Pancreas (tissue), 10 donors: ENCODE measurements at regions not wholly inside any gene's neighbourhood (a gene's known extent, or its start where the extent isn't known, plus 50 kb on each side); places are given as distances from the start of the nearest gene placed in this dataset.
A peak's percentile ranks its signal among the peaks of the same experiment; 100 is the strongest.

ENCODE experiments used
- ATAC-seq, 4 donors: fragments of 200-7000 bp; cut with Tn5 transposase; one replicate each; pipeline versions ENCODE4 v1.8.0 to v1.9.1; 2020; ENCODE audit warnings: mild to moderate bottlenecking in 4 of 4, moderate library complexity in 4 of 4
- DNase-seq, 6 donors: peaks; one replicate each; pipeline ENCODE4 v3.0.0-alpha.2; 2020
- FAIRE-seq: peaks from 2 replicates; lab custom pipeline; 2012; peaks lifted over from hg19 to GRCh38; lab: Jason Lieb, UNC
- H3K27ac ChIP-seq, 4 donors: fragments of 200-600 bp; sonication (generic); 1 replicate in 3 of 4; 2 replicates in 1 of 4; pipeline versions ENCODE4 v1.5.0 to v1.8.0; 2020
- H3K27me3 ChIP-seq, 4 donors: fragments of 200-600 bp; one replicate each; pipeline ENCODE4 v1.8.0; 2021
- H3K36me3 ChIP-seq, 3 donors: fragments of 200-600 bp; sonication (generic) in 1 of 3; one replicate each; pipeline versions ENCODE4 v1.5.0 to v1.8.0; 2020 to 2021
- H3K4me1 ChIP-seq, 3 donors: fragments of 200-600 bp; one replicate each; pipeline ENCODE4 v1.8.0; 2021
- H3K4me3 ChIP-seq, 4 donors: fragments of 200-600 bp; sonication (generic) in 2 of 4; one replicate each; pipeline versions ENCODE4 v1.5.0 to v1.8.0; 2020 to 2021
- H3K9me3 ChIP-seq, 4 donors: fragments of 200-600 bp; one replicate each; pipeline ENCODE4 v1.8.0; 2021
- WGBS, 2 donors: extraction: QIAGEN DNeasy Blood & Tissue Kit; methylation state at CpG; one replicate each; pipeline ENCODE4 v1.1.7; 2013; 5-methylcytosine and 5-hydroxymethylcytosine counted together
- intact Hi-C, 3 donors: fragments of 100-400 bp; cut with DNase I; formaldehyde crosslinking; loops; one replicate each; pipeline versions ENCODE4 v1.11.1 to v1.14.2; 2022
- TF ChIP-seq, protein P1 (sequence below), 4 donors: fragments of 200-600 bp; sonication (generic) in 3 of 4; IDR thresholded peaks; one replicate each; pipeline versions ENCODE4 v1.5.0 to v1.8.0; 2021; ENCODE audit warnings: antibody characterized with exemption in 4 of 4
- donor health status: healthy with polysubstance abuse.
- donor health status: DM: no; HTN: no; CAD: no; lungs with moderate emphysema.
- donor health status: DM: no; HTN: no; CAD: no.
- donor health status: control.
- donor health status: control.
- donor health status: Bipolar disorder and iron deficiency.
- donor health status: DM: yes; HTN: yes; CAD: no.
- donor health status: DM: no; HTN: no; CAD: no.
- donor health status: DM: no; HTN: no; CAD: no.
- donor health status: DM: yes; HTN: yes; CAD: no.

GRCh38 chr10:118537623-118538022, 57.8 kb downstream of the PRLHR start:
- intact Hi-C loops: no loop called here
- no peak for ATAC-seq
- no peak for FAIRE-seq
- no peaks in the 10 kb centered on the region for H3K9me3 ChIP-seq
- no peaks in the 10 kb centered on the region for H3K4me1 ChIP-seq
- H3K36me3 ChIP-seq: no peaks in the 10 kb centered on the region
- H3K4me3 ChIP-seq: no peak overlapping the region
- no peaks in the 10 kb centered on the region for H3K27me3 ChIP-seq
- TF ChIP-seq, protein P1, sequence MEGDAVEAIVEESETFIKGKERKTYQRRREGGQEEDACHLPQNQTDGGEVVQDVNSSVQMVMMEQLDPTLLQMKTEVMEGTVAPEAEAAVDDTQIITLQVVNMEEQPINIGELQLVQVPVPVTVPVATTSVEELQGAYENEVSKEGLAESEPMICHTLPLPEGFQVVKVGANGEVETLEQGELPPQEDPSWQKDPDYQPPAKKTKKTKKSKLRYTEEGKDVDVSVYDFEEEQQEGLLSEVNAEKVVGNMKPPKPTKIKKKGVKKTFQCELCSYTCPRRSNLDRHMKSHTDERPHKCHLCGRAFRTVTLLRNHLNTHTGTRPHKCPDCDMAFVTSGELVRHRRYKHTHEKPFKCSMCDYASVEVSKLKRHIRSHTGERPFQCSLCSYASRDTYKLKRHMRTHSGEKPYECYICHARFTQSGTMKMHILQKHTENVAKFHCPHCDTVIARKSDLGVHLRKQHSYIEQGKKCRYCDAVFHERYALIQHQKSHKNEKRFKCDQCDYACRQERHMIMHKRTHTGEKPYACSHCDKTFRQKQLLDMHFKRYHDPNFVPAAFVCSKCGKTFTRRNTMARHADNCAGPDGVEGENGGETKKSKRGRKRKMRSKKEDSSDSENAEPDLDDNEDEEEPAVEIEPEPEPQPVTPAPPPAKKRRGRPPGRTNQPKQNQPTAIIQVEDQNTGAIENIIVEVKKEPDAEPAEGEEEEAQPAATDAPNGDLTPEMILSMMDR (IDR thresholded peaks at IDR 0.05): no peak
- no peak for DNase-seq
- 71 to 88% methylated on average over 1 of the region's 1 CpG for WGBS, 2 donors
- H3K27ac ChIP-seq: no peak overlapping the region

- Histone ChIP-seq H3K4me3 (no peak overlapping the region), H3K27ac (no peak overlapping the region), H3K4me1 (no peaks in the 10 kb centered on the region), H3K36me3 (no peaks in the 10 kb centered on the region), H3K9me3 (no peaks in the 10 kb centered on the region), H3K27me3 (no peaks in the 10 kb centered on the region)
- intact Hi-C loops: no loop called here
- TF ChIP-seq, protein P1 (IDR thresholded peaks at IDR 0.05): no peak
- FAIRE-seq (no peak), ATAC-seq (no peak), DNase-seq (no peak)
- 89% methylated on average over 3 of the region's 3 CpGs for WGBS, 2 donors
Observed at GRCh38 chr10:118534136-118534535, 61.3 kb downstream of the PRLHR start.

- intact Hi-C loops: no loop called here
- Histone ChIP-seq H3K9me3 (no peaks in the 10 kb centered on the region), H3K36me3 (no peaks in the 10 kb centered on the region), H3K27me3 (no peaks in the 10 kb centered on the region), H3K27ac (no peak overlapping the region), H3K4me3 (no peak overlapping the region), H3K4me1 (no peaks in the 10 kb centered on the region)
- DNase-seq: peak in 1 of 6 donors; percentile 32
- 58 to 62% methylated on average over 12 of the region's 12 CpGs for WGBS, 2 donors
- TF ChIP-seq, protein P1 (IDR thresholded peaks at IDR 0.05): no peak
- ATAC-seq: peak in 2 of 4 donors; percentile 68 to 73
- no peak for FAIRE-seq
Observed at GRCh38 chr10:118531105-118531852, 64.2 kb downstream of the PRLHR start.

GRCh38 chr10:118528426-118528825, 67.0 kb downstream of the PRLHR start:
- no peaks in the 10 kb centered on the region for H3K36me3 ChIP-seq
- TF ChIP-seq, protein P1 (IDR thresholded peaks at IDR 0.05): no peak
- no peaks in the 10 kb centered on the region for H3K4me1 ChIP-seq
- H3K27me3 ChIP-seq: no peaks in the 10 kb centered on the region
- H3K27ac ChIP-seq: no peak overlapping the region
- DNase-seq (no peak), ATAC-seq (no peak), FAIRE-seq (no peak)
- H3K4me3 ChIP-seq: no peak overlapping the region
- intact Hi-C loops: no loop called here
- 85 to 86% methylated on average over 6 of the region's 6 CpGs for WGBS, 2 donors
- H3K9me3 ChIP-seq: no peaks in the 10 kb centered on the region

- H3K4me1 ChIP-seq: no peaks in the 10 kb centered on the region
- FAIRE-seq (no peak), ATAC-seq (no peak), DNase-seq (no peak)
- H3K4me3 ChIP-seq: no peak overlapping the region
- H3K9me3 ChIP-seq: no peaks in the 10 kb centered on the region
- no peaks in the 10 kb centered on the region for H3K36me3 ChIP-seq
- intact Hi-C loops: no loop called here
- TF ChIP-seq, protein P1 (IDR thresholded peaks at IDR 0.05): no peak
- no peaks in the 10 kb centered on the region for H3K27me3 ChIP-seq
- WGBS, 2 donors: 62 to 71% methylated on average over 2 of the region's 2 CpGs
- no peak overlapping the region for H3K27ac ChIP-seq
Observed at GRCh38 chr10:118523775-118524174, 71.7 kb downstream of the PRLHR start.
